ENCODE measurements at regions not wholly inside any gene's neighbourhood (a gene's known extent, or its start where the extent isn't known, plus 50 kb on each side); places are given as distances from the start of the nearest gene placed in this dataset.

- no peak overlapping the region for H3K27ac ChIP-seq
- H3K36me3 ChIP-seq = no peaks in the 10 kb centered on the region
- H3K9me3 ChIP-seq = no peaks in the 10 kb centered on the region
- H3K27me3 ChIP-seq = no peaks in the 10 kb centered on the region
- H3K4me3 ChIP-seq = no peak overlapping the region
- no peaks in the 10 kb centered on the region for H3K4me1 ChIP-seq
- TF ChIP-seq POLR2AphosphoS5 (IDR thresholded peaks at IDR 0.05) = no peak
- WGBS = 86% methylated on average over 1 of the region's 1 CpG
- DNase-seq (ENCODE audit: low spot score in 2 of 2) = no peak
These were observed 159.9 kb upstream of the PEX5L start for GRCh38 chr3:180196658-180197057.

- WGBS = 31% methylated on average over 5 of the region's 5 CpGs
- no peak overlapping the region for H3K27ac ChIP-seq
- no peaks in the 10 kb centered on the region for H3K9me3 ChIP-seq
- no peak for DNase-seq (ENCODE audit: low spot score in 2 of 2)
- no peaks in the 10 kb centered on the region for H3K27me3 ChIP-seq
- no peak overlapping the region for H3K4me3 ChIP-seq
- no peaks in the 10 kb centered on the region for H3K4me1 ChIP-seq
- H3K36me3 ChIP-seq = no peaks in the 10 kb centered on the region
- TF ChIP-seq POLR2AphosphoS5 (IDR thresholded peaks at IDR 0.05) (no peak), EP300 (IDR thresholded peaks at IDR 0.05) (no peak), CTCF (IDR thresholded peaks at IDR 0.05) (no peak), POLR2A (IDR thresholded peaks at IDR 0.05) (no peak)
These were observed 162.8 kb upstream of the PEX5L start for GRCh38 chr3:180199417-180199995.

- no peaks in the 10 kb centered on the region for H3K36me3 ChIP-seq
- H3K27ac ChIP-seq = no peak overlapping the region
- H3K27me3 ChIP-seq = no peaks in the 10 kb centered on the region
- 73% methylated on average over 2 of the region's 2 CpGs for WGBS
- TF ChIP-seq POLR2A (IDR thresholded peaks at IDR 0.05) (no peak), EP300 (IDR thresholded peaks at IDR 0.05) (no peak), CTCF (IDR thresholded peaks at IDR 0.05) (no peak), POLR2AphosphoS5 (IDR thresholded peaks at IDR 0.05) (no peak)
- H3K4me1 ChIP-seq = no peaks in the 10 kb centered on the region
- no peaks in the 10 kb centered on the region for H3K9me3 ChIP-seq
- no peak for DNase-seq (ENCODE audit: low spot score in 2 of 2)
- H3K4me3 ChIP-seq = no peak overlapping the region
These were observed 179.1 kb upstream of the PEX5L start for GRCh38 chr3:180215866-180216265.

GRCh38 chr3:180223268-180223667, 186.5 kb upstream of the PEX5L start:
- H3K4me1 ChIP-seq = no peaks in the 10 kb centered on the region
- WGBS = 72% methylated on average over 3 of the region's 3 CpGs
- no peaks in the 10 kb centered on the region for H3K9me3 ChIP-seq
- H3K27me3 ChIP-seq = no peaks in the 10 kb centered on the region
- no peak overlapping the region for H3K4me3 ChIP-seq
- H3K36me3 ChIP-seq = no peaks in the 10 kb centered on the region
- TF ChIP-seq CTCF (IDR thresholded peaks at IDR 0.05) (no peak), POLR2A (IDR thresholded peaks at IDR 0.05) (no peak), EP300 (IDR thresholded peaks at IDR 0.05) (no peak), POLR2AphosphoS5 (IDR thresholded peaks at IDR 0.05) (no peak)
- DNase-seq (ENCODE audit: low spot score in 2 of 2) = no peak
- no peak overlapping the region for H3K27ac ChIP-seq

- DNase-seq (ENCODE audit: low spot score in 2 of 2) = no peak
- no peaks in the 10 kb centered on the region for H3K4me1 ChIP-seq
- H3K36me3 ChIP-seq = no peaks in the 10 kb centered on the region
- H3K27me3 ChIP-seq = no peaks in the 10 kb centered on the region
- no peak overlapping the region for H3K4me3 ChIP-seq
- TF ChIP-seq CTCF (IDR thresholded peaks at IDR 0.05) (no peak), POLR2A (IDR thresholded peaks at IDR 0.05) (no peak), EP300 (IDR thresholded peaks at IDR 0.05) (no peak), POLR2AphosphoS5 (IDR thresholded peaks at IDR 0.05) (no peak)
- peaks cover 20% of the 10 kb centered on the region for H3K9me3 ChIP-seq
- no peak overlapping the region for H3K27ac ChIP-seq
These were observed 192.4 kb upstream of the PEX5L start for GRCh38 chr3:180229113-180229512.

- H3K27ac ChIP-seq = no peak overlapping the region
- no peak overlapping the region for H3K4me3 ChIP-seq
- H3K27me3 ChIP-seq = no peaks in the 10 kb centered on the region
- no peaks in the 10 kb centered on the region for H3K36me3 ChIP-seq
- H3K4me1 ChIP-seq = no peaks in the 10 kb centered on the region
- TF ChIP-seq POLR2AphosphoS5 (IDR thresholded peaks at IDR 0.05) (no peak), POLR2A (IDR thresholded peaks at IDR 0.05) (no peak), EP300 (IDR thresholded peaks at IDR 0.05) (no peak), CTCF (IDR thresholded peaks at IDR 0.05) (no peak)
- 82% methylated on average over 2 of the region's 2 CpGs for WGBS
- no peak for DNase-seq (ENCODE audit: low spot score in 2 of 2)
- H3K9me3 ChIP-seq = peaks cover 6% of the 10 kb centered on the region
These were observed 203.2 kb upstream of the PEX5L start for GRCh38 chr3:180239939-180240338.

Measured in suprapubic skin (tissue), 4 donors.